Skin of body (tissue), 1 donor: ENCODE measurements at regions not wholly inside any gene's neighbourhood (a gene's known extent, or its start where the extent isn't known, plus 50 kb on each side); places are given as distances from the start of the nearest gene placed in this dataset.
A peak's percentile ranks its signal among the peaks of the same experiment; 100 is the strongest.
"Not testable (repeated sequence)": the region's sequence is repeated elsewhere in the genome, so short reads cannot be mapped to it uniquely, and the experiment has no call there.

ENCODE experiments used
- DNase-seq: peaks from one replicate; lab custom pipeline; 2025; lab: John Stamatoyannopoulos, UW

DNA sequence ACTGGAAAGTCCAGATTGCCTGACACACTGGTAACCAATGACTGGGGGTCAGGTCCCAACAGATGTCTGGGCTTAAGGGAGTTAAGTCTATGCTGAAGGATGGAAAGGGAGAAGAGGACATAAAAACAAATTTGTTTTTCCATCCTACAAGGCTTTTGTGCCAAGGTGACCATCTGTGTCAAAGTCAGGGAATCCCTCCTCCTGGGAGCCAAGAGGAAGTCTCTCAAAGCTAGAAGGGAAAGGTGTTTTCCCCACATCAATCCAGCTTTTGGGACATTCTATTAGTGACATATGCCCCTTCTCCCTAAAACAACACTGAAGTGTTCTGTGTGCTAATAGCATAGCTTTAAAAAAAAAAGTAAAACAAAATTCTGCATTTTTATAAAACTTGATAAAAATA is 173.9 kb downstream of the ZNF621 start:
- DNase-seq = not testable (repeated sequence)

DNA sequence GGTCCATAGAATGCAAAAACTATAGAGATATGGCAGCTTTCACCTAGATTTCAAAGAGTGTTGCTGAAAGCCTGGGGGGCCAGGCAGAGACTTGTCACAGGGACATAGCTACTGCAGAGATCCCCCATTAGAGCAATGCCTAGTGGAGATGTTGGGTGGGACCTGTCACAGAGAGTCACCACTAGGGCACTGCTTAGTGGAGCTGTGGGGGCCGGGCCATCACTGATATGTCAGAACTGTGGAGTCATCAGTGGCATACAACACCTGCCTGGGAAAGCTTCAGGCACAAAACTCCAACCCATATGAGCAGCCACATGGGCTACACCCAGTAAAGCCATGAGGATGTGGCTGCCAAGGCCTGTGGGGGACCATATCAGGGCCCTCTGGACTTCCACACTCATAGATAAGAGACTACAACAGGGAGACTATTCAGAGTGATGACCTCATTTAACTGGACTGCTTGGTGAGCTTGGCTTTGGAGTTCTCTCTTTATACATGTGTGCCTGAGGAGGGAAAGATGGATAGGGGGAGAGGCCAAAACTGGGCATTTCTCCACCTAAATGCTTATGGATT is 176.3 kb downstream of the ZNF621 start:
- no peak for DNase-seq

DNA sequence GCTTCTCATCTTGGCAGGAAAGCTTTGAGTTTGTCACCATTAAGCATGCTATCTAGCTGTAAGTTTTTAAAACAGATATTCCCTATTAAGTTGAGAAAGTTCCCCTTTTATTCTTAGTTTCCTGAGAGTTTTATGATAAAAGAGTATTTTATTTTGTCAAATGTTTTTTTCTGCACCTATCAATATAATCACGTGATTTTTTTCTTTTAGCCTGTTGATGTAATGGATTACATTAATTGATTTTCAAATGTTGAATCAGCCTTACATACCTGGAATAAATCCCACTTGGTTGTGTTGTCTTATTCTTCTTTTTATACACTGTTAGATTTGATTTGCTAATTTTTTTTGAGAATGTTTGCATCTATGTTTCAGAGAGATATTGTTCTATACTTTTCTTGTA is 179.5 kb downstream of the ZNF621 start:
- no peak for DNase-seq

DNA sequence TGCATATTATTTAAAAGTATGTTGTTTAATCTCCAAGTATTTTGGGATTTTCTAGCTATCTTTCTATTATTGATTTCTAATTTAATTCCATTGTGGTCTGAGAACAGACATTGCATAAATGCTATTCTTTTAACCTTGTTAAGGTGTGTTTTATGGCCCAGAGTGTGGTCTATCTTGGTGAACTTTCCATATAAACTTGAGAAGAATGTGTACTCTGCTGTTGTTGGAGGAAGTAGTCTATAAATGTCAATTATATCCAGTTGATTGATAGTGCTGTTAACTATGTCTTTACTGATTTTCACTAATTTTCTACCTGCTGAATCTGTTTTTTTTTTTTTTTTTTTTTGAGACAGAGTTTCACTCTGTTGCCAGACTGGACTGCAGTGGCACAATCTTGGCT is 180.9 kb downstream of the ZNF621 start:
- DNase-seq = no peak

DNA sequence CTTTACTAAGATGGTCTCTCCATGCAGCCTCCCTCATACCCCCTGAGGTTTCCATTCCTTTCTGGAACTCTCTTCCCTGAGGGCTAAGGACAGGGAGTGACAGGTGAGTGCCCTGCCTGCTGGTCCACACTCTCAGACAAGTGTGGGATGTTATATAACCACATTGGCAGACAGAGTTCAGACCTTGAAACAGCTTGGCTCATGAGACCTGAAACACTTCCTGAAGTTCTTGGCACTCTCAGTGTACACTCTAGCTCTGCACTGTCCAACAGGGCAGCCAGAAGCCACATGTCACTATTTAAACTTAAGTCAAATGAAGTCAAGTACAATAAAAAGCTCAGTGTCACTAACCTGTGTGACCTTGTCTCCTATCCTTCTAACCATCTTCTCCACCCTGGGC is 188.5 kb downstream of the ZNF621 start:
- DNase-seq = no peak

DNA sequence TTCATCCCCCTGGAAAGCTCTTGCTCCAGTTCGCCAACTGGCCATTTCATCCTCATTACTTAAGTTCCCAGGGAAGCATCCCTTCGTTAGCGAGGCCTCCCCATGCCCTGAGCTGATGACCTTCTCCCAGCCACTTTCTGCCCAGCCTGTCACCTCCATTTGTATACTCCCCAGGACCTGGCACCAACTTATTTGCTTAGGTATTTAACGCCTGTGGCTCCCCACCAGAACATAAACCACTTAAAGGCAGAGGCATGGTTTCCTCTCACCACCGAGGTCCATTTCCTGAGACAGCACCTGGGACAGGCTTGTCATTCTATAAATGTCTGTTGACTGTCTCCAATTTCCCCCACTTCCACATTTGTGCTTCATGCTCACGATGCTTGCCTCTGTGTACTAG is 189.0 kb downstream of the ZNF621 start:
- no peak for DNase-seq

DNA sequence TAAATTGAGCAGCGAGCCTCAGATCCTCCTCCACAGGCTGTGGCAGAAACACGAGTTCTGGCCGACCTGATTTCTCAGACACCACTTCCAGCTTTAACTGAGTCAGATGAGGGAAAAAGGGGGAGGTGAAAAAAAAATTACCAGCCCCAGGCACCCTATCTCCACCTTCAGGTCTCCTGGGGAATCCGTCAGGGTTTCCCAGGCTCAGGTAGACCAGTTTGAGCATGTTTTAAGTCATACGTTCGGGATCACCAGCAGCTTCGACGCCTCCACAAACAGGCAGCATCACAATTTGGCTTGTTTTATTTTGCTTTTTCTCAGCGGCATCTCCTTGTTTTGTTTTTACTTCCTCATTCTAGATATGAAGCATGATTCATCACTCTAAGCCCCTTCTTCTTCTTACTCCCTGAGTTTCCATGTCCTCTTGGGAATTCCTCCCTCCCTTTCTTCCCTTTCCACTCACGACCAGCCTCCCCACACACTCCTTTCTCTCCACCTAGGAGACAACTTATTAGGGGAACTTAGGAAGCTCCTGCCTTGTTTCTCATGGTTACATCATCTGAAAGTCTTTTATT is 190.1 kb downstream of the ZNF621 start:
- no peak for DNase-seq

DNA sequence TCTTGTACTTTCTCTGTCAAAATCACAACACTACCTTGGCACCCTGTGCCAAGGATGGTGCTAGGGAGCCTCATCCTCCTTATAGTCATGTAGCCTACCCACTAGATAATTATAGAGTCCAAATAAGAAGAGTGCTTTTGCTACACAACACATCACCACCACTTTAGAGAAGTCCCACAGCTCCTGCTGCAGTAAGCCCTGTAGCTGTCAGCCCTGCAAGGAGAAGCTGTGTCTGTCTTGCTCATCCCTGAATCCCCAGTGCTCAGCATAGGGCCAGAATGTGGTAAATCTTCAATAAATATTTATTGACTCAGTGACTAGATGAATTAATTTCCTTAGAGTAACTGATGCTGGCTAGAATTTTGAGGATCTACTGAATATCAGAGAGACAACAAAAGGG is 190.8 kb downstream of the ZNF621 start:
- no peak for DNase-seq

DNA sequence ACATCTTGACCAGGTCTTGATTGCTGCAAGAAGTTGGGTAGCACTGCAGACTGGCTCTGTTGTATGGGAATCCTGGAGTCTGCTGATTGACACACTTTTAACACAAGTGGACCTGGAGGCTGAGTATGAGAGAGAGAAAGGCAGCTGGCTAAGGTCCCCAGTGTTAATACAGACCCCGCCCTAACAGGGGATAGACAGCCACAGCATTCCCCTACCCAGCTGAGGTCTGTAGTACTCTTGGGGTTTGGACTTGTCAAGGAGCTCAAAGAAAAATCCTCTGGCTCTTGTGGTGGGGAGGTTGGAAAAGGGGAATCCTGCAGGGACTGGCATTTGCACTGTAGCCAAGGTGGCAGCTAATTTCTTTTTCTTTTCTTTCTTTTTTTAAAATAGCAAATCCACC is 192.7 kb downstream of the ZNF621 start:
- DNase-seq = no peak

DNA sequence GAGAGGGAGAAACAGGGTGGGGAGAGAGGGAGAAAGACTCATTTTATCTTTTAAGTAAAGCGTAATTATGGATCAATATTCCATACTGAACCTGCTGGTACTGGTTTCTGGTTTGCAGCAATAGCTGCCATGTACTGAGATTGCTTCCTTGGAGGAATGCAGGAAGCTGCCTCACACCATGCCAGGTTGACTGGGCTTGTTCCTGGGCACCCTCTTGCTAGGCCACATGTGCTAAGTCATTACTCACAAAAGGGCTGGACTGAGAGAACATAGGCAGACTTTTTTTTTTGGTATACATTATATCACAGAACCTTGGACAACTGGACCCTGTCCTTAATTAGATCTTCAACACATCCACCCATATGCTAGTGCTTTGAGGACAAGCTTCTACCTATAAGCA is 193.4 kb downstream of the ZNF621 start:
- DNase-seq = no peak

DNA sequence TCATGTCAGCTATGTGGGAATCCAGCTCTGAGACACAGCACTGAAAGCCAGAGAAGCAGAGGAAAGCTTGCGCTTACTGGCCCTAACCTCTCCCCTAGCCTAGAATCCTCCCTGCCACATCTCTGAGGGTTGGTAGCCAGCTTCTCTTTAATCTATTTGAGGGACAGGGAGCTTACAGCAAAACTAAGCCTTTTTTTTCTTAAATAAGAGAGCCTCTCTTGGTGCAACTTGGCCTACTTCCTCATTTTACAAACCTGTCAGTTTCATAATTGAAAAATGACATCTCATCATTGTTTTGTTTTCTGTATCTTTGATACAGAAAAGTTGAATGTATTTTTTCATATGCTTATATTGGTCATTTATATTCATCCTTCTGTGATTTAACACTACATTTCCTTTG is 193.9 kb downstream of the ZNF621 start:
- no peak for DNase-seq

DNA sequence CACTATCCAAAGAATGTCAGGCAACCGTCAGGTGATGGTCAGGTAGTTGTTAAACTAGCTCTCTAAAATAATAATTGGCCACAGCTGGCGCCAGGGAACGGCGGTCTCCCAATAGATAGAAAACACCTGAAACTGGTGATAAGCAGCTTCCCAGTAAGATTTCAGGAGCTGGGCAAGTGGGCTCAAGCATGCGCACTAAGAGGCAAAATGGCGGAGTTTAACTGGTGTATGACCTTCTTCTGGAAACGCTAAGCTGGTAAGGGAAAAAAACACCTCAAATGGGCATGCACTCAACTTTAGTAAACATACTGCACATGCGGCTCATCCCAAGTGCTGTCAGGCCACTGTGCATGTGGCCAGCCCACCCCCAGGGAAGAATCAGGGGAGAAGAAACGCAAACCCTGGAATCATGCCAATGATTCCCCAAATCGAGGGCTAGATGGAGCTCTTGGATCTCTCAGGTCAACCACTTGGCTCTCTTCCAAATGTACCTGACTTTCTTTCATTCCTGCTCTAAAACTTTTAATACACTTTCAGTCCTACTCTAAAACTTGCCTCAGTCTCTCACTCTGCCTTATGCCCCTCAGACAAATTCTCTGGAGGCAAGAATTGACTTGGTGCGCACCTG is 195.0 kb downstream of the ZNF621 start:
- no peak for DNase-seq

DNA sequence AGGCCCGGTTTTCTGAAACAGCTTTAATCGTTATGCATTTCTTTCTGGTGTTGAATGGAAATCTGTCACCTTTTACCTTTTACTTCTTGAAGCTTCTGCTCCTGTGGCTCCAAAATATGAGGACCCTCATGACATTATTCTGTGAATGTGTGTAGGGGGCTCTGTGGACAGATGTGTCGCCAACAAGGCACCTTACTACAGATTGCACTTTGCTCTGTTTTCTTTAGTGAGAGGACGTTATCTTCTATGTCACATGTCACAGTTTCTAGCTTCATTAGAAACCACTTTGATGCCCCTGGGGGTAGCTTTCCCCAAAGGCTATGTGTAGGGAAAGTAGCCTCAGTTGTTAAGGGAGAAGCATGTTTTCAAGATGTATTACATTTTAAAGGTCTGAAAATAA is 195.6 kb downstream of the ZNF621 start:
- no peak for DNase-seq

DNA sequence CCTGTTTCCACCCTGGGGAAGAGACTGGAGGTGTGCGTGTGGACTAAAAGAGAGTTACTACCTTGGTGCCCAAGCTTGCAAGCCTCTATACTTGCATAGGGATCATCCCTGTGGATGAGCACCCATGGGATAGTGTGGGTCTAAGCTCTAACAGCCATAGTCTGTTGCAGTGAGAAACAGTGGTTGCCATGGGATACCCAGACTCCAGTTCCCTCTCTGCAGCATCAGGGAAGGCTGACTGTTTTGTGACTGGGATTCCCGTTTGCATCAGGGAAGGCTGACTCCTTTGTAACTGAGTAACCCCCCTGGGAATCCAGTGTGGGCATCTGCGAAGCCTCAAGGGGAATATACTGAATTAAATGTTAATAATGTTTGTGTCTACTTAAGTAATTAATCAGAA is 196.1 kb downstream of the ZNF621 start:
- DNase-seq = no peak

DNA sequence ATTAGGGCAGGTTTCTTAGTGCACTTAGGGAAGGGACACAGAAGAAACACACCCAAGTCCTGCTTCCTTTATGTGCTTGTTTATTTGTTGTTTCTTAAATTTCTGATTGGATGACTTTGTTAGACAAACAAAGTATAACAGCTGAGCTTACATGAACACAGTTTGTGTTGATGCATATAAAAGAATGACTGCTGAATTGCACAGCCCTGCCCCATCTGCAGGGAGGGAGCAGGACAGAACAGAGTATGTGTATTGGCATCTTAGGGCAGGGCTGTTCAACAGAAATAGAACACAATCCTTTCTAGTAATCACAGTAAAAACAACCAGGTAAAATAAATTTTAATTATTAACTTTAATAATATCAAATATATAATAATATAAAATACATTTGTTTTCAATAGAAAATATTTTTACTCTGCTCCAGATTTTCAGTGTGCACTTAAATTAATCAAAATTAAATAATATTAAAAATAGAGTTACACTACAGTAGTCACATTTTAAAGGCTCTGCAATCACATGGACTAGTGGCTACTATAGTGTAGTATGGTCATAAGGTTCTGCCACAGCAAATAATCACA is 198.4 kb downstream of the ZNF621 start:
- no peak for DNase-seq

DNA sequence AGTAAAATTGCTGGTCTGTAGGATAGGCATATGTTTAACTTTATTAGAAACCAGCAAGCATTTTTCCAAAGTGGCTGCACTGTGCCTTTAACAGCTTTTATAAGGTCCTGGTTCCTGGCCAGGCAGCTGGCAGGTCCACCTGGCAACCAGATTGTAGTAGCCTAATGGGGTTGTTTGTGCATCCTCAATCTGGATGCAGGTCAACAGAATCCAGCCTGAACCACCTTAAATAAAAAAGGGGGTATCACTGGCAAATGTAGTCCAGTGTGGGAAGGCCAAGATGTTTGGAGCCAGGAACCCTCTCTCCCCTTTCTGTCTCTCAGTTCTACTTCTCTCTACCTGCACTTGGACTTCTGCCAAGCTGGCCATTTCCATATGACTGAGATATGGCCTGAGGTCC is 200.3 kb downstream of the ZNF621 start:
- DNase-seq = no peak

DNA sequence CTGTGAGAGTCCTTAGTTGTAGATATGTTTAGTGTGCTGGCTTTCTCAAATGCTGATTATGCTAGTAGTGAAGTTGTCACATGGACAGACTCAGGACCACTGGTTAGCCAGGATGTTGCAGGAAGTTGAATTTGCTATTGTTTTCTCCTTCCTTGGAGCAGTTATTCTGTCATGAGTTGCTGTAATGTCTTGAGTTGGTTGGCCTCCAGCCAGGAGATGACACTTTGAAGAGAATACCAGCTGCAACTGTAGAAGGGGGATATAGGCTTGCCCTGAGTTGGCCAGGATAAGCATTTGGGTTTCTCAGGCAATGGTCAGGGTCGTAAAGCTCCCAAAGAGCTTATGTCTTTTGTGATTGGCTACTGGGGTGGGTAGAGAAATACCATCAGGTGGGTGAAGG is 206.7 kb downstream of the ZNF621 start:
- no peak for DNase-seq

DNA sequence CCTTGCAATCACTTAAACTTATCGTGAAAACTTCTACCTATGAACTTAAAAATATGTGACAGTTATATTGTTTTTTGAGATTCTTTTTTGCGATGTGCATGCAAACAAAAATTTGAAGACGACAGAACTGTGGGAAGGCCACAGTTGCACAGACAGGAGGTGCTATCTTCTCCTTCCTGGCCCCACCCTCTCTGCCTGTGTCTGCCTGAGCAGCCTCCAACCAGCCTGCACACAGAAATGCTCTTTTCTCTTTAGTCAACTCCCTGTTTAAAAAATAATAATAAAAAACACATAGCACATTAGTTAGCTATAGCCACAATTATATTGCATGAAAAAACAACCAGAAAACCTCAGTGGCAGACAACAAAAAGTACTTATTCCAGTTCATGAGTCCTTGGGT is 212.2 kb downstream of the ZNF621 start:
- no peak for DNase-seq

DNA sequence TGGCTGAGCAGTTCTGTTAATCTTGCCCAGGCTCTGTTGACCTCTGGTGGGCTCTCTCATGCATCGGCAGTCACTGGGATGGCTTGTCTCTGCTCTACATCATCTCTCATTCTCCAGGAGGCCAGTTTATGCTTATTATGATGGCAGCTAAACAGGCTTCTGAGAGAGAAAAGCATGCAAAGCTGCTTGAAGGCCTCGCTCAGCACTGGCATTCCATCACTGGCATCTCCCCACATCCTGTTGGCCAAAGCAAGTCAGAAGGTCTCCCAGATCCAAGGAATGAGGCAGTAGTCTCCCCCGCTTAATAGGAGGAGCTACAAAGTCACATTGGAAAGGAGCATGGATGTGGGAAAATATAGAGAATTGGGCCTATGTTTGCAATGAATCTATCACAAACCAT is 212.6 kb downstream of the ZNF621 start:
- DNase-seq = no peak

DNA sequence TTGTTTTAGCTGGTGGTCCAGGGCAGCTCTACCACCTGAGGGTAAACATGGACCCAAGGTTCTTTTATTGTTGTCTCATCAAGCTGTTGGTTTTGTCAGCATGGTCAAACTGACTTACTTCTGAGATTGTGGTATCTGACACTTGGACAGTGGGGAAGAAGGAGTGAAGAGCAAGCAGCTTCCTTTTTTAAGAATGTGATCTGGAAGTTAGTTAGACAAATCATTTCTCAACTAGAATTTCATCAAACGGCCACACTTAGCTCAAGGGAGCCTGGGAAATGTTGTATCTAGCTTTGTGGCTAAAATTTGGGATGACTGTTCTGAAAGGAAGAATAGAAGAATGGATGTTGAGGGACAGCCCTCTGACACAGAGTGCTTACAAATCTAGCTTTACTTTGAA is 215.2 kb downstream of the ZNF621 start:
- DNase-seq = no peak

DNA sequence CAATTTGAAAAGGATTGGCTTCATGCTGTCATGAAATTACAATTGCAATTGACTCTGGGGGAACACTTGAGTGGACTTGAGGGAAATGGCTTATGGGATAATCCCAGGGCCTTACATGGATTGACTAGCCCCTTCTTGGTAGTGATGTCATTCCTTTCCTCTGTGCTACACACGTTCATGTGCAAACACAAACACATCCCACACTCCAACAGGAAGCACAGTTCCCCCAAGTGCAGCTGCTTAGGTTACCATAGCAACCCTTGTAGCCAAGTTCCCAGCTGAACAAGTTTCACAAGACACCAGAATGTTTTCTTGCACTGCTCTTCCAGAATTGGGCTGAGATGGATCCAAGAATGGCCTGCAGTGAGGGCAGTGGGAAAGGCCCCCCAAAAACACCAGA is 217.0 kb downstream of the ZNF621 start:
- DNase-seq = peak; percentile 78

DNA sequence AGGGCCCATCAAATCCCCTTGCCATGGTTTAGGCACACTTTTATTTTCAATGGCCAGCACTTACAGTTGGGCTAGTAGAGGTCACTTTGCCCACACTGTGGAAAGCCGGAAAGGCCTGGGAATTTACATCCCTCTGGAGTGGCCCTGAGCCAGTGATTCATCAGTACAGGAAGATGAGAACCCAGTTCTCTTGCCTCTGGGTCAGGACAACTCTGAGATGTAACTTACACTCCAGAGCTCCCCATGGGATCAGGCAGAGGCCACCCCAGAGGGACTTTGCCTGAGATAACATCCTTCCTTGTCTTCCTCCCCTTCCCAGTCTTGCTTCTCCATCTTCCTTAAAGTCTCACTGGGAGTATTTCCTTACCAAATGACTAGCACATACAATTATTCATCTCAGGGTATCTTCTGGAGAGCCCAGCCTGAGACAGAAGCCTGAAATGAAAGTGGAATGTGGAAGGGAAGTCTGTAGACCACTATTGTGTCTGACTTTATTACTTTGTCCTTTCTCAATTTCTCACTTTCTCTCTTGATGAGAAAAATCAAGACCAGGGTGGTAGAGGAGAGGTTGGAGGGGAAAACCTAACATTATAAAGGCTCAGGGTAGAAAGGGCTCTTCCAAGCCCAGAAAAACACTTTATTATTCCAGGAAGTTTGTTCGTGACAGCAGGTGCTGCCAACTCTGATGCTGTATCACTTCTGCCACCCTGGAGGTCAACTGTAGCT is 220.8 kb downstream of the ZNF621 start:
- DNase-seq = no peak

DNA sequence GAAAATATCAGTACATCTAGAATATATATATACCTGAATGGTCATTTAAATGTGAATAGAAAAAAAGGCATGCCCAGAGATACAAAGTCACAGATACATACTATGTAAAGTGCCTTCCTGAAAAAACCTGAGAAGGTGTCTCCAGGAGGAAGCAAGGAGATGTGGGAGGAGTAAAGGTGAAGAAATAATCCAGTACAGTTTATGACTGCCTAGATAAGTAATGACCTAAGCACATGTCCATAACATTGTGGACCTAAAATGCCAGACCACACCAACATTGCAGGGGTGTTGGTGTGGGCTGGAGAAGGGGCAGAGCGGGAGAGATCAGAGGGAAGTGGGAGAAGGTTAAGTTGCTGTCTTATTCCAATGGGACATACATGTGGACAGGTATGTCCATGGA is 226.9 kb downstream of the ZNF621 start:
- DNase-seq = no peak
